Left kidney (tissue), 1 donor: ENCODE measurements at regions not wholly inside any gene's neighbourhood (a gene's known extent, or its start where the extent isn't known, plus 50 kb on each side); places are given as distances from the start of the nearest gene placed in this dataset.
"Not testable (repeated sequence)": the region's sequence is repeated elsewhere in the genome, so short reads cannot be mapped to it uniquely, and the experiment has no call there.

Source experiments
- DNase-seq: peaks from one replicate; pipeline ENCODE4 v3.0.0-alpha.2; 2013

DNA sequence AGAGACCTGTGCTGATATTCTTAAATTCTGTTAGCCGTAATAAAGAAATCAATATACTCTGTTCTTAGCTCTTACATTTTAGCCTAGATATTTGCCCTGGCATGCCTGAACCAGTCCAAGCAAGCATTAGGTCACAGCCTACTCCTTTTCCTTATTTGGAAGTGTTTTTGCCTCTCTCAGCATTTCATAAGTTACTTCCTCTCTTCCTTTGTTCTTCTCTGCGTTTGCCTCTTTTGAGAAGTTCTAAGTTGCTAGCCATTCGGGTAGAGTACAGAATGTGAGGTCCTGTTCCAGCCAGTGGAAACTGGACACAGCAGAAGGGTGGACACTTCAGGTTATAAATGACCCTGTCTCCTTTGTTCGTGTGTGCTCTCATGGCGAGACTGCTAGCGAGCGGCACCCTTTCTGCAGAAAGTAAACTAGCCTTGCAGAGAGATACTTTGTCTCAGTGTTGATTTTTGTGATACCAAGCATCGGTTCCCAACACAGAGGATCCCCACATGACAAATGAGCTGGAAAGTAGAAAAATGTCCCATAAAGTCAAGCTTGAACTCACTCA lies 75.0 kb upstream of the FAM153A start:
- not testable (repeated sequence) for DNase-seq

DNA sequence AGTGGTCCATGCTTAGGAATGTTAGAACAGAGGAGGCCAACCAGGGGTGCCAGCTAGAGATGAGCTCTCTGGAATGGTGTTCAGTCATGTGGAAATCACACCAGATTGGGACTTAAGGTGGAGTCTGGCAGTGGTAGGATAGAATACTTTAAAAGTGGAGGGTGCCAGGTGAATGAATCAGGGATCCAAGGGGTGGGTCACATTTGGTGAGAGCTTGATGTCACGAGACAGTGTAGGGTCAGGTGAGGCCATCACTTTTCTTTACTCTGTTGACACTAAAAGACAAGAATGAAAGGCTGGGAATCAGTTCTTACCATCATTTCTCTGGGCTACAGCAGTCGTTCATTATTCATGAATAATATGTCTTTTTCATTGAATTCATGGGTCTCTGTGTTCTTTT lies 73.8 kb upstream of the FAM153A start:
- DNase-seq = not testable (repeated sequence)

- not testable (repeated sequence) for DNase-seq
Observed at GRCh38 chr5:177847914-177848313, 65.2 kb upstream of the FAM153A start.

DNA sequence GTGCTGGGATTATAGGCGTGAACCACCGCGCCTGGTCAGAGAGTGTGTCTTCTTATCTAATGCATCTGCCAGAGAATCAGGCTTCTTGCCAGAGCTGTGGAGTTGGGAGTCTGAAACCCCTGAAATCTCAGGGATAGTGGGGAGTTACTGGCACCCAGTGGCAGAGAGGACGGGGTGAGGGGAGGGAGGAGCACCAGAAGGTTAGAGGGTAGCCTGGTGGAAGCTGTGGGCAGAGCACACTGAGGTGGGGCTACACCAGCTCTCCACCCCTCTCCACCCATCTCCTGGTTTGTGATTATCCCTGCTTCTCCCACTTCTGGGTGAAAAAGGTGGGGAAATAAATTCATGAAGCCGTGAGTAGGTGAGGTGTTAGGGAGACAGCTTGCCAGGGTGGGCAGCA lies 63.9 kb upstream of the FAM153A start:
- not testable (repeated sequence) for DNase-seq

- not testable (repeated sequence) for DNase-seq
Observed at GRCh38 chr5:177845906-177846305, 63.2 kb upstream of the FAM153A start.

- DNase-seq = not testable (repeated sequence)
Observed at GRCh38 chr5:177836191-177836590, 53.5 kb upstream of the FAM153A start.
